Suprapubic skin (tissue), 4 donors: ENCODE measurements at regions not wholly inside any gene's neighbourhood (a gene's known extent, or its start where the extent isn't known, plus 50 kb on each side); places are given as distances from the start of the nearest gene placed in this dataset.

ENCODE experiments used
- DNase-seq, 2 donors: peaks; one replicate each; pipeline ENCODE4 v3.0.0-alpha.2; 2019; ENCODE audit warnings: low spot score in 2 of 2
- H3K27ac ChIP-seq: fragments of 200-600 bp; sonication (generic); one replicate; pipeline ENCODE4 v1.5.1; 2019
- H3K27me3 ChIP-seq: fragments of 200-600 bp; sonication (generic); one replicate; pipeline ENCODE4 v1.5.1; 2019
- H3K36me3 ChIP-seq: fragments of 200-600 bp; sonication (generic); one replicate; pipeline ENCODE4 v1.5.1; 2019
- H3K4me1 ChIP-seq: fragments of 200-600 bp; sonication (generic); one replicate; pipeline ENCODE4 v1.5.1; 2019
- H3K4me3 ChIP-seq: fragments of 200-600 bp; sonication (generic); one replicate; pipeline ENCODE4 v1.5.1; 2019; ENCODE audit warnings: mild to moderate bottlenecking
- H3K9me3 ChIP-seq: fragments of 200-600 bp; sonication (generic); one replicate; pipeline ENCODE4 v1.5.1; 2019
- EP300 ChIP-seq: sonication (generic); formaldehyde crosslinking; IDR thresholded peaks from one replicate; pipeline ENCODE4 v1.6.1; 2017; ENCODE audit warnings: antibody characterized with exemption
- POLR2A ChIP-seq, 2 donors: fragments of 450-650 bp; IDR thresholded peaks; one replicate each; pipeline ENCODE4 v1.6.1; 2017; ENCODE audit warnings: antibody characterized with exemption in 2 of 2, mild to moderate bottlenecking in 2 of 2, moderate library complexity in 2 of 2
- POLR2AphosphoS5 ChIP-seq, 3 donors: sonication (generic); formaldehyde crosslinking; IDR thresholded peaks; one replicate each; pipeline ENCODE4 v1.6.1; 2017; ENCODE audit warnings: antibody characterized with exemption in 3 of 3
- WGBS: methylation state at CpG from one replicate; pipeline ENCODE4 v1.1.5; 2018; 5-methylcytosine and 5-hydroxymethylcytosine counted together
- TF ChIP-seq, protein P1 (sequence below), 2 donors: fragments of 200-600 bp in 1 of 2; fragments of 450-650 bp in 1 of 2; sonication (generic) in 1 of 2; IDR thresholded peaks; one replicate each; pipeline ENCODE4 v1.5.1; 2016 to 2019; ENCODE audit warnings: antibody characterized with exemption in 2 of 2, mild to moderate bottlenecking in 1 of 2, moderate library complexity in 1 of 2

DNA sequence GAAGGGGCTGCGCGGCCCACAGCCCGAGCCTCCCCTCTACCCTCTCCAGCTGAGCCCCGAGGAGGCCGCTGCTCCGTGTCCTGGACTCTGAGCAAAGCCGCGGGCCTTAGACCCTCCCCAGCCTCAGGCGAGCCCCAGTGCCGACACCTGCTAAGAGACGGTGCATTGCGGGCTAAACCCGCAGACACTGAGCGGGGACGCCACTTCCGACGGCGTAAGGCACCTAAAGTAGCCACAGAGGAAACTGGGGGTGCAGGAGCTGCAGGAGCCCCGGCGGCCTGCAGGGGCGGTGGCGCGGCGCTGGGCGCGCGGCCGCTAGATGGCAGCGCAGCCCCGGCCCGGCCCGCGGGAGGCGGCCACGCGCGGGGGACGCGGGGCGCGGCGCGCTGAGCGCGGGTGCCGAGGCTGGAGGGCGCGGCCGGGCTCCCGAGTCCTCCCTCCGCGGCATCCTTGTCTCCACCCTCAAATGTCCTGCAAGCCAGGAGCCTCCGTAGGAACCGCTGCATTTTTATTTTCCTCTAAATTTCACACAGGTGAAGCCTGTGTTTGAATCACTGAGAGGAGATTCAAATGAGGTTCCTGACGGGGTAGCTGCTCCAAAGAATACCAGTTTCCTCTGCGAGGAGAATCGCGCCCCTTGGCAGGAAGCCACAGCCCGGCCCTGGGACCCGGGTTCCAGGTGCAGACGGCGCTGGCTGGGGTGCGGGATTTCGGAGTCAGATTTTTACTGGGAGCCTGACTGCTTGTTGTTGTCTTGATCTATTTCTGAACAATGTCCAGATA, 650.5 kb downstream of the GALR1 start:
- no peak for DNase-seq
- Histone ChIP-seq H3K27me3 (peaks cover 10% of the 10 kb centered on the region), H3K27ac (no peak overlapping the region), H3K4me1 (peaks cover 9% of the 10 kb centered on the region), H3K4me3 (peak overlapping the region; percentile 34), H3K9me3 (no peaks in the 10 kb centered on the region), H3K36me3 (no peaks in the 10 kb centered on the region)
- TF ChIP-seq, protein P1, sequence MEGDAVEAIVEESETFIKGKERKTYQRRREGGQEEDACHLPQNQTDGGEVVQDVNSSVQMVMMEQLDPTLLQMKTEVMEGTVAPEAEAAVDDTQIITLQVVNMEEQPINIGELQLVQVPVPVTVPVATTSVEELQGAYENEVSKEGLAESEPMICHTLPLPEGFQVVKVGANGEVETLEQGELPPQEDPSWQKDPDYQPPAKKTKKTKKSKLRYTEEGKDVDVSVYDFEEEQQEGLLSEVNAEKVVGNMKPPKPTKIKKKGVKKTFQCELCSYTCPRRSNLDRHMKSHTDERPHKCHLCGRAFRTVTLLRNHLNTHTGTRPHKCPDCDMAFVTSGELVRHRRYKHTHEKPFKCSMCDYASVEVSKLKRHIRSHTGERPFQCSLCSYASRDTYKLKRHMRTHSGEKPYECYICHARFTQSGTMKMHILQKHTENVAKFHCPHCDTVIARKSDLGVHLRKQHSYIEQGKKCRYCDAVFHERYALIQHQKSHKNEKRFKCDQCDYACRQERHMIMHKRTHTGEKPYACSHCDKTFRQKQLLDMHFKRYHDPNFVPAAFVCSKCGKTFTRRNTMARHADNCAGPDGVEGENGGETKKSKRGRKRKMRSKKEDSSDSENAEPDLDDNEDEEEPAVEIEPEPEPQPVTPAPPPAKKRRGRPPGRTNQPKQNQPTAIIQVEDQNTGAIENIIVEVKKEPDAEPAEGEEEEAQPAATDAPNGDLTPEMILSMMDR (IDR thresholded peaks at IDR 0.05), result peak; percentile 40 to 80
- no peak for TF ChIP-seq POLR2A (IDR thresholded peaks at IDR 0.05)
- 6% methylated on average over 23 of the region's 64 CpGs for WGBS

DNA sequence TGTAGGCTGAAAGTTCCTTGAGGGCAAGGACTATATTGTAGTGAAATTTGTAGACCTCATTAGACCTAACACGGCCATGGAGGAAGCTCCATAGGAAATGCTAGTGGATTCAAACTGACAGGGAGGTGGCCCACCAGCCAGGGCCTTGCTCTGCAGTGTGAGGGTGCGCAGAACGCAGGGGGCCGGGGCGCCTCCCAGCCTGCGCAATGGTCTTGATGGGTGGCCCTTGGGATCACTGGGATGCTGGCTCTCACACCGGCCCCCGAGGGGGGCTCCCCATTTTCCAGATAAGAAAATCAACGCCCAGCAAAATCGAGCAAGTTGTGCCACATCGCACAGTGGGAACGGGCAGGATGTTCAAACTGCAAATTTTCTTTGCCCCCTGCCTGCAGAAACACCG, 655.4 kb downstream of the GALR1 start:
- no peak overlapping the region for H3K4me3 ChIP-seq
- 91% methylated on average over 13 of the region's 13 CpGs for WGBS
- TF ChIP-seq EP300 (no peak), POLR2AphosphoS5 (IDR thresholded peaks at IDR 0.05) (no peak), POLR2A (IDR thresholded peaks at IDR 0.05) (no peak)
- TF ChIP-seq, protein P1 (IDR thresholded peaks at IDR 0.05), result no peak
- no peaks in the 10 kb centered on the region for H3K36me3 ChIP-seq
- H3K27ac ChIP-seq, result no peak overlapping the region
- H3K27me3 ChIP-seq, result peaks cover 4% of the 10 kb centered on the region
- peaks cover 4% of the 10 kb centered on the region for H3K4me1 ChIP-seq
- H3K9me3 ChIP-seq, result no peaks in the 10 kb centered on the region
- no peak for DNase-seq

DNA sequence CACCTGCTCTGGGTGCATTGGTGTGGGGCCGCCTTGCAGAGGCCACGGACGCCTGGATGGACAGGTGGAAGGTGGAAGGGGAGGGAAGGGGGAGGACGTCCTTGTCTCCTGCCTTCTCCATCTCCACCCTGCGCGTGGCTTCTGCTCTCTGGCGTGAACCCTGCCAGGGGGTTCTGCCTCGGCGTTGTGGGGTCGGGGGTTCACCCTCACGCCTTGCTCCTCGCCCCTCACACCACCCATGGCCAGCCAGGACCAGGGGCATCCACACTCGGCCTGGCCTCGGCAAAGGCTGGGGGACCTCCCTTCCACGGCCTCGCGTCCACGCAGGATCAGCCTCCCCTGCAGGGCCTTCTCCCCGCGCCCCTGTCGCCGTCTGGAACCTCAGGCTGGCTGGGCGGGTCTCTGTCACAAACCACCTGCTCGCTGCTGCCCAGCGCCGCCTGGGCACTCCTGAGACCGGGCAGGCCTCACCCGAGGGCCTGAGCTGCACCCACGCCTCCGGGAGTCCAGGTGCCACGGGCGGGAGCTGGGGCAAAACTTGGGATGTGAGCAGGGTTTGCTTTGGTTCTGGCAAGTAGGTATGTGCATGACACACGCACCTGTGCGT, 655.9 kb downstream of the GALR1 start:
- TF ChIP-seq, protein P1 (IDR thresholded peaks at IDR 0.05), result no peak
- TF ChIP-seq POLR2A (IDR thresholded peaks at IDR 0.05) (no peak), EP300 (no peak), POLR2AphosphoS5 (IDR thresholded peaks at IDR 0.05) (no peak)
- Histone ChIP-seq H3K4me3 (no peak overlapping the region), H3K4me1 (peaks cover under 1% of the 10 kb centered on the region), H3K27ac (no peak overlapping the region), H3K27me3 (peaks cover 4% of the 10 kb centered on the region), H3K9me3 (no peaks in the 10 kb centered on the region), H3K36me3 (no peaks in the 10 kb centered on the region)
- 87% methylated on average over 31 of the region's 34 CpGs for WGBS
- no peak for DNase-seq

DNA sequence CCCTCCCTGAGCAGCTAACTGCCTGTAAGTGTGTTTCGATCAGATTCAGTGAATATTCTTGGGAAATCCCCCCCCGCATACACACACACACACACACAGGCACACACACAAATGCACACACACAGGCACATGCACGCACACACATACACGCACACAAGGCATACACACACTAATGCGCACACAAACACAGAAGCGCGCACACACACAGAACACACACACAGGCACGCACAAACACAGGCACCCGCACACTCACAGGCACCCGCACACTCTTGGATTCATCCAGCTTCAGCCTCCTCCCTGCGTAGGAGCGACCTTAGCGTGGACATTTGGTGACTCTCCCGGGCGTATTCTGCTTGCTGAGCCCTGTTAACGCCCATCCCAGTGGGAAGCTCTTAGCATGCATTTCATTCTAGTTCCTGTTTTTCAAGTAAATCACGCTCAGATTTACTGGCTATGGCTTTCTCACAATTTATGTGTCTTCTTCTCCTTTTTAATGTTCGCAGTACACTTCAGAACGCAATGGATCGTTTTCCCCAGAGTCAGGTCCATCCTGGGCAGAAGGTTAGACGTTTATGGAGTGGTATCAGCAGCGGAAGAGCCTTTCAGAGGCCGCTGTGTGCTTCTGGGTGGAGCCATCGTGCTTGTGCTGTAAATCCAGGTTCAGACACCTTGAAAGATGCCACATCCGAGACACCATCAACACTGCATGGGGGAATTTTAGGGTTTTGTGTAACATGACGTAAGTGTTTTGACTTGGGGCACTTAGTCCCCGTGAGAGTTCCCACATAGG, 656.6 kb downstream of the GALR1 start:
- no peak for DNase-seq
- no peaks in the 10 kb centered on the region for H3K4me1 ChIP-seq
- TF ChIP-seq, protein P1 (IDR thresholded peaks at IDR 0.05), result no peak
- no peak for TF ChIP-seq POLR2AphosphoS5 (IDR thresholded peaks at IDR 0.05)
- TF ChIP-seq POLR2A (IDR thresholded peaks at IDR 0.05), result no peak
- TF ChIP-seq EP300, result no peak
- no peak overlapping the region for H3K4me3 ChIP-seq
- H3K27me3 ChIP-seq, result peaks cover 8% of the 10 kb centered on the region
- no peaks in the 10 kb centered on the region for H3K36me3 ChIP-seq
- H3K27ac ChIP-seq, result no peak overlapping the region
- WGBS, result 75% methylated on average over 26 of the region's 27 CpGs
- H3K9me3 ChIP-seq, result no peaks in the 10 kb centered on the region

DNA sequence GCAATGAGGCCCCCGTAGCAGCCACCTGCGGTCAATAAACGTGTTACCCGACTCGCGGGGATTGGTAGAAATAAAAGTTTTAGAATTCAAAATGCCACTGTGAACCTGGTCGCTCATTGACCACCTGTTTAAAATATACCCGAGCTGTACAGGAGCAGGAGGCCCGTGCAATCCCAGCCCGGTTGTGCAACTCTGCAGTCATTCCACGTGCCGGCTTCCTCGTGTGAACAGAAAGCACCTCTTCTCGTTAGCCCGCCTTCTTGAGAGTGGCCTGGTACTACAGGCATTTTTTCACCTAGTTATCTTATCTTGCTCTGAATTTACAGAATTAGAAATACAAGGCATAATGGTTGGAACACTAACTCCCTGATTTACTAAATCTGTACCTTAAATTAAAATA, 660.7 kb downstream of the GALR1 start:
- Histone ChIP-seq H3K36me3 (no peaks in the 10 kb centered on the region), H3K9me3 (no peaks in the 10 kb centered on the region), H3K27ac (no peak overlapping the region), H3K4me1 (no peaks in the 10 kb centered on the region), H3K27me3 (peaks cover 21% of the 10 kb centered on the region), H3K4me3 (no peak overlapping the region)
- TF ChIP-seq, protein P1 (IDR thresholded peaks at IDR 0.05), result no peak
- TF ChIP-seq POLR2AphosphoS5 (IDR thresholded peaks at IDR 0.05) (no peak), POLR2A (IDR thresholded peaks at IDR 0.05) (no peak), EP300 (no peak)
- WGBS, result 92% methylated on average over 15 of the region's 15 CpGs
- no peak for DNase-seq
